Ovary (tissue), 3 donors: ENCODE measurements at regions not wholly inside any gene's neighbourhood (a gene's known extent, or its start where the extent isn't known, plus 50 kb on each side); places are given as distances from the start of the nearest gene placed in this dataset.

ENCODE experiments used
- POLR2A ChIP-seq: fragments of 450-650 bp; IDR thresholded peaks from one replicate; pipeline ENCODE4 v1.6.1; 2017; ENCODE audit warnings: antibody characterized with exemption, mild to moderate bottlenecking, moderate library complexity
- TF ChIP-seq, protein P1 (sequence below), 3 donors: fragments of 450-650 bp in 2 of 3; fragments of 200-600 bp in 1 of 3; IDR thresholded peaks; one replicate each; pipeline versions ENCODE4 v1.5.1 to v1.8.0; 2016 to 2022; ENCODE audit warnings: antibody characterized with exemption in 3 of 3, mild to moderate bottlenecking in 1 of 3
- donor health status: DM: no; HTN: no; CAD: no.

DNA sequence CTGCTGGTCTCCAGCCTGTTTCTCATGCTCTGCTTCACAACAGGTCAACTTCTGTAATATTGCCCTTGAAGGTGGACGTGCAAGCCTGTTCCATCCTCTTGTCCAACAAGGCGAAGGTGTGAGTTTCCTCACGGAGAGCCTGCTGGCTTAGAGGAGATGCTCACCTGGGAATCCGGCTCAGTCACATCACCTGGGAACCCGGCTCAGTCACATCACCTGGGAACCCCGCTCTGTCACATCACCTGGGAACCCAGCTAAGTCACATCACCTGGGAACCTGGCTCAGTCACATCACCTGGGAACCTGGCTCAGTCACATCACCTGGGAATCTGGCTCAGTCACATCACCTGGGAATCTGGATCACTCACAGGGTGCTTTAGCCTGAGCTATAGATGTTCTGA lies 230.1 kb downstream of the ERMARD start:
- TF ChIP-seq, protein P1, sequence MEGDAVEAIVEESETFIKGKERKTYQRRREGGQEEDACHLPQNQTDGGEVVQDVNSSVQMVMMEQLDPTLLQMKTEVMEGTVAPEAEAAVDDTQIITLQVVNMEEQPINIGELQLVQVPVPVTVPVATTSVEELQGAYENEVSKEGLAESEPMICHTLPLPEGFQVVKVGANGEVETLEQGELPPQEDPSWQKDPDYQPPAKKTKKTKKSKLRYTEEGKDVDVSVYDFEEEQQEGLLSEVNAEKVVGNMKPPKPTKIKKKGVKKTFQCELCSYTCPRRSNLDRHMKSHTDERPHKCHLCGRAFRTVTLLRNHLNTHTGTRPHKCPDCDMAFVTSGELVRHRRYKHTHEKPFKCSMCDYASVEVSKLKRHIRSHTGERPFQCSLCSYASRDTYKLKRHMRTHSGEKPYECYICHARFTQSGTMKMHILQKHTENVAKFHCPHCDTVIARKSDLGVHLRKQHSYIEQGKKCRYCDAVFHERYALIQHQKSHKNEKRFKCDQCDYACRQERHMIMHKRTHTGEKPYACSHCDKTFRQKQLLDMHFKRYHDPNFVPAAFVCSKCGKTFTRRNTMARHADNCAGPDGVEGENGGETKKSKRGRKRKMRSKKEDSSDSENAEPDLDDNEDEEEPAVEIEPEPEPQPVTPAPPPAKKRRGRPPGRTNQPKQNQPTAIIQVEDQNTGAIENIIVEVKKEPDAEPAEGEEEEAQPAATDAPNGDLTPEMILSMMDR (IDR thresholded peaks at IDR 0.05) = no peak
- TF ChIP-seq POLR2A = no peak
